HepG2 (cell line): ENCODE measurements at regions not wholly inside any gene's neighbourhood (a gene's known extent, or its start where the extent isn't known, plus 50 kb on each side); places are given as distances from the start of the nearest gene placed in this dataset.

Experiments used
- ATAC-seq: fragments of 200-7000 bp; cut with Tn5 transposase; 3 replicates; pipeline ENCODE4 v1.9.1; 2020; ENCODE audit warnings: mild to moderate bottlenecking, moderate library complexity
- BruUV-seq: library from RNA; stranded (reverse); fragments of 400-500 nt; replicated peaks from 2 replicates; lab custom pipeline; 2021; lab: Mats Ljungman, UMichigan
- CTCF ChIA-PET: fragments of 300-600 bp; formaldehyde crosslinking; extraction: SDS; loops from one replicate; lab custom pipeline; 2021; ENCODE audit warnings: low total read pairs, inconsistent platforms, low intra/inter-chr PET ratio; lab: Yijun Ruan, JAX
- POLR2A ChIA-PET: fragments of 350-600 bp; sonication (Branson Sonifier 250); formaldehyde crosslinking; loops from one replicate; lab custom pipeline; 2020; ENCODE audit warnings: antibody characterized with exemption, inconsistent platforms; lab: Yijun Ruan, JAX
- DNase-seq: peaks from one replicate; pipeline ENCODE4 v3.0.0-alpha.2; 2015; ENCODE audit warnings: low spot score
- FAIRE-seq: peaks from 3 replicates; lab custom pipeline; 2011; peaks lifted over from hg19 to GRCh38; lab: Jason Lieb, UNC
- H2AFZ ChIP-seq: one replicate; pipeline ENCODE4 v1.6.1; 2011; ENCODE audit warnings: low read length, inconsistent platforms
- H3K27ac ChIP-seq: fragments of 300-600 bp; 3 replicates; pipeline ENCODE4 v1.8.0; 2011; ENCODE audit warnings: mixed run types, mild to moderate bottlenecking, mixed read lengths, low read length, inconsistent platforms; ENCODE audit not compliant: insufficient read depth; ENCODE audit errors: extremely low read length
- H3K27me3 ChIP-seq, 2 experiments: fragments of 200-600 bp in 1 of 2; 2 replicates in 1 of 2; 3 replicates in 1 of 2; pipeline versions ENCODE4 v1.6.0 to v1.8.0; 2011; ENCODE audit warnings: low read length in 2 of 2, mild to moderate bottlenecking in 2 of 2, moderate library complexity in 2 of 2, inconsistent platforms in 1 of 2; ENCODE audit not compliant: insufficient read depth in 2 of 2, control insufficient read depth in 1 of 2
- H3K36me3 ChIP-seq, 2 experiments: fragments of 200-600 bp in 1 of 2; replicated peaks in 1 of 2; 2 replicates in 1 of 2; 3 replicates in 1 of 2; pipeline versions ENCODE4 v1.5.1 to v1.8.0; 2011; ENCODE audit warnings: low read length in 2 of 2, inconsistent platforms in 1 of 2; ENCODE audit not compliant: insufficient read depth in 2 of 2, control insufficient read depth in 1 of 2
- H3K4me1 ChIP-seq: 2 replicates; pipeline ENCODE4 v1.5.1; 2012; ENCODE audit warnings: low read length, inconsistent platforms; ENCODE audit not compliant: insufficient read depth
- H3K4me2 ChIP-seq: 2 replicates; pipeline ENCODE4 v1.6.0; 2011; ENCODE audit warnings: low read depth, low read length, inconsistent platforms
- H3K4me3 ChIP-seq, 3 experiments: fragments of 200-600 bp in 1 of 3; sonication (generic), shearing (Covaris generic) in 1 of 3; replicated peaks in 1 of 3; 2 replicates each; pipeline ENCODE4 v1.5.1; 2011 to 2016; ENCODE audit warnings: low read length in 3 of 3, inconsistent platforms in 2 of 3, low read depth in 2 of 3, mild to moderate bottlenecking in 2 of 3, control low read depth in 1 of 3, mixed read lengths in 1 of 3; ENCODE audit not compliant: insufficient read depth in 1 of 3
- H3K79me2 ChIP-seq: one replicate; pipeline ENCODE4 v1.6.1; 2011; ENCODE audit warnings: low read length, inconsistent platforms; ENCODE audit not compliant: insufficient read depth
- H3K9ac ChIP-seq: 2 replicates; pipeline ENCODE4 v1.6.0; 2011; ENCODE audit warnings: mild to moderate bottlenecking, low read depth, low read length, inconsistent platforms; ENCODE audit not compliant: insufficient read depth
- H3K9me3 ChIP-seq: 2 replicates; pipeline ENCODE4 v1.5.1; 2012; ENCODE audit warnings: mild to moderate bottlenecking, low read length
- H4K20me1 ChIP-seq: 2 replicates; pipeline ENCODE4 v1.6.0; 2011; ENCODE audit warnings: inconsistent platforms, mild to moderate bottlenecking, low read length, moderate library complexity; ENCODE audit not compliant: insufficient read depth
- ATRX ChIP-seq: sonication (generic); formaldehyde crosslinking; IDR thresholded peaks from 2 replicates; pipeline ENCODE4 v1.4.0; 2020; ENCODE audit warnings: missing genetic modification reagents, borderline replicate concordance
- CEBPZ ChIP-seq: IDR thresholded peaks from 2 replicates; pipeline ENCODE4 v1.6.1; 2012; ENCODE audit warnings: low read length, improper control_type of control experiment
- MATR3 ChIP-seq: sonication (generic); formaldehyde crosslinking; IDR thresholded peaks from 2 replicates; pipeline ENCODE4 v1.4.0; 2020; ENCODE audit warnings: missing genetic modification reagents
- MED13 ChIP-seq: sonication (generic); formaldehyde crosslinking; IDR thresholded peaks from 2 replicates; pipeline ENCODE4 v1.5.0; 2020; ENCODE audit warnings: missing genetic modification reagents
- POLR2AphosphoS5 ChIP-seq: IDR thresholded peaks from 2 replicates; pipeline ENCODE4 v1.6.1; 2012; ENCODE audit warnings: low read depth, low read length
- RBFOX2 ChIP-seq: fragments of 200-400 bp; formaldehyde crosslinking; IDR thresholded peaks from 2 replicates; pipeline ENCODE4 v1.6.1; 2017; ENCODE audit warnings: low read depth, mild to moderate bottlenecking, low read length
- TBX2 ChIP-seq: sonication (generic); formaldehyde crosslinking; IDR thresholded peaks from 2 replicates; pipeline ENCODE4 v1.5.0; 2020; ENCODE audit warnings: missing genetic modification reagents, mild to moderate bottlenecking, borderline replicate concordance
- ZNF782 ChIP-seq: sonication (generic); formaldehyde crosslinking; IDR thresholded peaks from 2 replicates; pipeline ENCODE4 v1.4.0; 2020; ENCODE audit warnings: missing genetic modification reagents, mild to moderate bottlenecking, borderline replicate concordance
- ZNF839 ChIP-seq: sonication (generic); formaldehyde crosslinking; IDR thresholded peaks from 2 replicates; pipeline ENCODE4 v1.4.0; 2020; ENCODE audit warnings: missing genetic modification reagents, mild to moderate bottlenecking, borderline replicate concordance
- WGBS: methylation state at CpG from one replicate; pipeline ENCODE4 v1.1.6; 2017; ENCODE audit warnings: low lambda C conversion rate; 5-methylcytosine and 5-hydroxymethylcytosine counted together
- in situ Hi-C: cut with HindIII; loops from 2 replicates; pipeline ENCODE4 v1.10.0; 2017; ENCODE audit warnings: low pct_unique_long_range_greater_than_20kb; ENCODE audit not compliant: extremely low pct_ligation_motif_present
- intact Hi-C: fragments of 100-400 bp; cut with micrococcal nuclease; formaldehyde crosslinking; loops from one replicate; pipeline ENCODE4 v1.10.0; 2022; ENCODE audit not compliant: unreplicated experiment
- TF ChIP-seq, protein P1 (sequence below): IDR thresholded peaks from 2 replicates; pipeline ENCODE4 v1.6.1; 2016

DNA sequence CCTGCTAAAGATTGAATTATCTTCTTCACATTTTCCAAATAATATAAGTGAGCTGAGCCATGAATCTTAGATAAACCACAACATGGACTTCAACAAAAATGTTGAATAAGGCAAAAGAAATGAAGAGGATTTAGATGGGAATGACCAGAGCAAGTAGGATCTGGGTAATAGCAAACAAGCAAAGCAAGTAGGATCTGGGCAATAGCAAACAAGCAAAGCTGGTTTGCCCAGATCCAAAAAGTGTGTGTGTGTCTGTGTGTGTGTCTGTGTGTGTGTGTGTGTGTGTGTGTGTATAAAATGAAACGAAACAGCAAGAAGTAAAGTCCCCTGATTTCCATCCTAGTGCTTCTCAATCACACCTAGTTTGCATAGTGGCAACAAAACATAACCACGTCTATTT lies 549.1 kb downstream of the RERGL start:
- Histone ChIP-seq H3K4me1 (no peaks in the 10 kb centered on the region), H3K9ac (no peak overlapping the region), H3K27me3 (no peaks in the 10 kb centered on the region)
- CTCF ChIA-PET, result no interaction called here
- intact Hi-C loops, result no loop called here
- 0% methylated on average over 2 of the region's 2 CpGs for WGBS
- no peak for TF ChIP-seq ZNF839
- TF ChIP-seq ATRX (CRISPR knock-in tag), result no peak
- no peak for TF ChIP-seq MATR3 (CRISPR knock-in tag)
- no peak for TF ChIP-seq ZNF782 (CRISPR knock-in tag)
- no peak for TF ChIP-seq POLR2AphosphoS5
- no peak for TF ChIP-seq CEBPZ
- no peak for TF ChIP-seq RBFOX2
- TF ChIP-seq, protein P1, sequence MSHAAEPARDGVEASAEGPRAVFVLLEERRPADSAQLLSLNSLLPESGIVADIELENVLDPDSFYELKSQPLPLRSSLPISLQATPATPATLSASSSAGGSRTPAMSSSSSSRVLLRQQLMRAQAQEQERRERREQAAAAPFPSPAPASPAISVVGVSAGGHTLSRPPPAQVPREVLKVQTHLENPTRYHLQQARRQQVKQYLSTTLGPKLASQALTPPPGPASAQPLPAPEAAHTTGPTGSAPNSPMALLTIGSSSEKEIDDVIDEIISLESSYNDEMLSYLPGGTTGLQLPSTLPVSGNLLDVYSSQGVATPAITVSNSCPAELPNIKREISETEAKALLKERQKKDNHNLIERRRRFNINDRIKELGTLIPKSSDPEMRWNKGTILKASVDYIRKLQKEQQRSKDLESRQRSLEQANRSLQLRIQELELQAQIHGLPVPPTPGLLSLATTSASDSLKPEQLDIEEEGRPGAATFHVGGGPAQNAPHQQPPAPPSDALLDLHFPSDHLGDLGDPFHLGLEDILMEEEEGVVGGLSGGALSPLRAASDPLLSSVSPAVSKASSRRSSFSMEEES (CRISPR knock-in tag), result no peak
- no peak for TF ChIP-seq MED13 (CRISPR knock-in tag)
- TF ChIP-seq TBX2, result no peak
- TF ChIP-seq, all 625 proteins: peak for 0
- no peak overlapping the region for H2AFZ ChIP-seq
- in situ Hi-C loops, result no loop called here
- no peak overlapping the region for H3K4me3 ChIP-seq
- ATAC-seq, result no peak
- H3K4me2 ChIP-seq, result no peak overlapping the region
- H3K9me3 ChIP-seq, result peaks cover 86% of the 10 kb centered on the region
- H3K27ac ChIP-seq, result no peak overlapping the region
- no peaks in the 10 kb centered on the region for H4K20me1 ChIP-seq
- no TSS peak for BruUV-seq
- no peaks in the 10 kb centered on the region for H3K36me3 ChIP-seq
- no peak for DNase-seq
- FAIRE-seq, result no peak
- H3K79me2 ChIP-seq, result no peaks in the 10 kb centered on the region
- POLR2A ChIA-PET, result no interaction called here
